Ammon's horn (tissue), 1 donor: ENCODE measurements at regions not wholly inside any gene's neighbourhood (a gene's known extent, or its start where the extent isn't known, plus 50 kb on each side); places are given as distances from the start of the nearest gene placed in this dataset.
"Not testable (repeated sequence)": the region's sequence is repeated elsewhere in the genome, so short reads cannot be mapped to it uniquely, and the experiment has no call there.

Source experiments
- DNase-seq: peaks from one replicate; pipeline ENCODE4 v3.0.0-alpha.2; 2016; ENCODE audit warnings: low spot score

GRCh38 chr7:153193144-153193595 is 433.6 kb downstream of the ACTR3B start:
- peak; percentile 40 for DNase-seq

GRCh38 chr7:153217032-153217431 is 457.5 kb downstream of the ACTR3B start:
- no peak for DNase-seq

GRCh38 chr7:153224890-153225289 is 465.3 kb downstream of the ACTR3B start:
- no peak for DNase-seq

- DNase-seq: not testable (repeated sequence)
Measured at GRCh38 chr7:153245136-153245535, 485.6 kb downstream of the ACTR3B start.

- no peak for DNase-seq
Measured at GRCh38 chr7:153245809-153246208, 486.3 kb downstream of the ACTR3B start.

- no peak for DNase-seq
Measured at GRCh38 chr7:153247926-153248325, 488.4 kb downstream of the ACTR3B start.

- no peak for DNase-seq
Measured at GRCh38 chr7:153258686-153259085, 499.1 kb downstream of the ACTR3B start.

- DNase-seq: no peak
Measured at GRCh38 chr7:153276394-153276793, 516.8 kb downstream of the ACTR3B start.

GRCh38 chr7:153286763-153287162 is 527.2 kb downstream of the ACTR3B start:
- DNase-seq: no peak

GRCh38 chr7:153290066-153290465 is 530.5 kb downstream of the ACTR3B start:
- no peak for DNase-seq

GRCh38 chr7:153297141-153297540 is 537.6 kb downstream of the ACTR3B start:
- no peak for DNase-seq

GRCh38 chr7:153301936-153302335 is 542.4 kb downstream of the ACTR3B start:
- DNase-seq: no peak

- DNase-seq: no peak
Measured at GRCh38 chr7:153320005-153320404, 560.5 kb downstream of the ACTR3B start.

- DNase-seq: no peak
Measured at GRCh38 chr7:153320681-153321080, 561.1 kb downstream of the ACTR3B start.

GRCh38 chr7:153322991-153323390 is 563.4 kb downstream of the ACTR3B start:
- no peak for DNase-seq

GRCh38 chr7:153324094-153324493 is 564.5 kb downstream of the ACTR3B start:
- no peak for DNase-seq

- no peak for DNase-seq
Measured at GRCh38 chr7:153327683-153328082, 568.1 kb downstream of the ACTR3B start.

GRCh38 chr7:153331427-153331826 is 571.9 kb downstream of the ACTR3B start:
- no peak for DNase-seq

GRCh38 chr7:153354071-153354470 is 594.5 kb downstream of the ACTR3B start:
- no peak for DNase-seq

- DNase-seq: no peak
Measured at GRCh38 chr7:153370092-153370491, 610.5 kb downstream of the ACTR3B start.

GRCh38 chr7:153380636-153381035 is 621.1 kb downstream of the ACTR3B start:
- DNase-seq: no peak

- peak; percentile 65 for DNase-seq
Measured at GRCh38 chr7:153381275-153382040, 621.9 kb downstream of the ACTR3B start.

GRCh38 chr7:153382641-153383101 is 623.1 kb downstream of the ACTR3B start:
- DNase-seq: no peak

GRCh38 chr7:153383781-153384180 is 624.2 kb downstream of the ACTR3B start:
- no peak for DNase-seq
